Tibial nerve (tissue), 4 donors: ENCODE measurements at regions not wholly inside any gene's neighbourhood (a gene's known extent, or its start where the extent isn't known, plus 50 kb on each side); places are given as distances from the start of the nearest gene placed in this dataset.
"Not testable (repeated sequence)": the region's sequence is repeated elsewhere in the genome, so short reads cannot be mapped to it uniquely, and the experiment has no call there.

Source experiments
- DNase-seq, 2 donors: peaks; one replicate each; pipeline ENCODE4 v3.0.0-alpha.2; 2019; ENCODE audit warnings: low spot score in 2 of 2
- H3K27ac ChIP-seq, 4 donors: fragments of 200-600 bp; sonication (generic) in 3 of 4; one replicate each; pipeline ENCODE4 v1.5.1; 2017 to 2019; ENCODE audit warnings: mild to moderate bottlenecking in 1 of 4
- H3K27me3 ChIP-seq, 2 donors: fragments of 200-600 bp; sonication (generic) in 1 of 2; one replicate each; pipeline versions ENCODE4 v1.5.1 to v1.6.0; 2017 to 2019
- H3K36me3 ChIP-seq, 3 donors: fragments of 200-600 bp; sonication (generic); one replicate each; pipeline ENCODE4 v1.5.1; 2018 to 2019
- H3K4me1 ChIP-seq, 4 donors: fragments of 200-600 bp; sonication (generic) in 3 of 4; one replicate each; pipeline ENCODE4 v1.5.1; 2017 to 2019
- H3K4me3 ChIP-seq, 4 donors: fragments of 200-600 bp; sonication (generic) in 3 of 4; one replicate each; pipeline ENCODE4 v1.5.1; 2017 to 2019; ENCODE audit warnings: mild to moderate bottlenecking in 1 of 4, moderate library complexity in 1 of 4
- H3K9me3 ChIP-seq, 4 donors: fragments of 200-600 bp; sonication (generic) in 3 of 4; one replicate each; pipeline ENCODE4 v1.5.1; 2017 to 2019
- EP300 ChIP-seq, 2 donors: sonication (generic); formaldehyde crosslinking; IDR thresholded peaks; one replicate each; pipeline ENCODE4 v1.6.1; 2017; ENCODE audit warnings: antibody characterized with exemption in 2 of 2, mild to moderate bottlenecking in 1 of 2
- POLR2A ChIP-seq, 2 donors: fragments of 450-650 bp; IDR thresholded peaks; one replicate each; pipeline ENCODE4 v1.6.1; 2017; ENCODE audit warnings: antibody characterized with exemption in 2 of 2, mild to moderate bottlenecking in 2 of 2, moderate library complexity in 2 of 2
- WGBS, 2 donors: methylation state at CpG; one replicate each; pipeline ENCODE4 v1.1.5; 2018; 5-methylcytosine and 5-hydroxymethylcytosine counted together
- TF ChIP-seq, protein P1 (sequence below), 5 experiments: fragments of 200-600 bp in 3 of 5; fragments of 450-650 bp in 2 of 5; sonication (generic) in 3 of 5; IDR thresholded peaks; one replicate each; pipeline ENCODE4 v1.5.1; 2016 to 2019; ENCODE audit warnings: antibody characterized with exemption in 5 of 5, mild to moderate bottlenecking in 3 of 5, moderate library complexity in 2 of 5

DNA sequence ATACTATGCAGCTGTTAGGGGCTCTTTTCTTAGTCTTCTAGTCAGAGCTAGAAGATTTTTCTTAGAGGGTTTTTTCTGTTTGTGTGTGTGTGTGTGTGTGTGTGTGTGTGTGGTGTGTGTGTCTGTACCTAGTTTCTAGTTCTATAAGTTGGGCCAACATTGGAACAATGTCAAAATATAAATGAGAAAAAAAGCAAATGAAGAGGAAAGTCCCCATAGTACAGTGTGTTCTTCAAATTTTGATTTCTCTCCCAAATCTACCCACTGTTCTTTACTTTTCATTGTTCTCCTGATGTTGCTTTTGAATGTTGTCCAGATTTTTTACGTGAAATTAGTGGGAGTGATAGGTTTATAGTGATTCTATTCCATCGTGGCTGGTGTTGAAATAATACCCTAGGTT, 2153.4 kb upstream of the RAG2 start:
- no peaks in the 10 kb centered on the region for H3K27me3 ChIP-seq
- TF ChIP-seq EP300 (IDR thresholded peaks at IDR 0.05) (no peak), POLR2A (IDR thresholded peaks at IDR 0.05) (no peak)
- TF ChIP-seq, protein P1, sequence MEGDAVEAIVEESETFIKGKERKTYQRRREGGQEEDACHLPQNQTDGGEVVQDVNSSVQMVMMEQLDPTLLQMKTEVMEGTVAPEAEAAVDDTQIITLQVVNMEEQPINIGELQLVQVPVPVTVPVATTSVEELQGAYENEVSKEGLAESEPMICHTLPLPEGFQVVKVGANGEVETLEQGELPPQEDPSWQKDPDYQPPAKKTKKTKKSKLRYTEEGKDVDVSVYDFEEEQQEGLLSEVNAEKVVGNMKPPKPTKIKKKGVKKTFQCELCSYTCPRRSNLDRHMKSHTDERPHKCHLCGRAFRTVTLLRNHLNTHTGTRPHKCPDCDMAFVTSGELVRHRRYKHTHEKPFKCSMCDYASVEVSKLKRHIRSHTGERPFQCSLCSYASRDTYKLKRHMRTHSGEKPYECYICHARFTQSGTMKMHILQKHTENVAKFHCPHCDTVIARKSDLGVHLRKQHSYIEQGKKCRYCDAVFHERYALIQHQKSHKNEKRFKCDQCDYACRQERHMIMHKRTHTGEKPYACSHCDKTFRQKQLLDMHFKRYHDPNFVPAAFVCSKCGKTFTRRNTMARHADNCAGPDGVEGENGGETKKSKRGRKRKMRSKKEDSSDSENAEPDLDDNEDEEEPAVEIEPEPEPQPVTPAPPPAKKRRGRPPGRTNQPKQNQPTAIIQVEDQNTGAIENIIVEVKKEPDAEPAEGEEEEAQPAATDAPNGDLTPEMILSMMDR (IDR thresholded peaks at IDR 0.05): no peak
- no peak for DNase-seq
- no peaks in the 10 kb centered on the region for H3K36me3 ChIP-seq
- peaks cover 0 to 3% (median 0%) of the 10 kb centered on the region in 4 donors for H3K9me3 ChIP-seq
- no peak overlapping the region for H3K4me3 ChIP-seq
- H3K27ac ChIP-seq: no peak overlapping the region
- no peaks in the 10 kb centered on the region for H3K4me1 ChIP-seq
- 32 to 43% methylated on average over 2 of the region's 2 CpGs for WGBS, 2 donors

DNA sequence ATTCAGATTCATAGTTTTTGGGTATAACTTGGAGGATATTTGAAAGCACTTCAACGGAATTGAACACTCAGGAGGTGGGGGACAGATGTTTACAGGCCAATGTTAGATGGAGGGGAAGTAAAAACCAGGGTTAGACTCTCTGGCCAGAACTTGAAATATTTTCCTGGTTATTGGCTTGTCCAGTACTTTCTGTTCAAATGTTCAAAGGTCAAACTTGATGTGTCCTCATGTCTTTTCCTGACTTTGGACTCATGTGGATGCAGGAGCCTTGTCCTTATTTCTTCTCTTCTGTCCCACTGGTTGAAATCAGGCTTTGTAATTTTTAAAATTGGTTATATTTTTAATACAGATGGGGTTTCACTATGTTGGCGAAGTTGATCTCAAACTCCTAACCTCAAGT, 2148.5 kb upstream of the RAG2 start:
- not testable (repeated sequence) for H3K36me3 ChIP-seq, H3K4me1 ChIP-seq, H3K27me3 ChIP-seq, DNase-seq, H3K27ac ChIP-seq, H3K4me3 ChIP-seq, H3K9me3 ChIP-seq
- 84 to 88% methylated on average over 2 of the region's 2 CpGs for WGBS, 2 donors

DNA sequence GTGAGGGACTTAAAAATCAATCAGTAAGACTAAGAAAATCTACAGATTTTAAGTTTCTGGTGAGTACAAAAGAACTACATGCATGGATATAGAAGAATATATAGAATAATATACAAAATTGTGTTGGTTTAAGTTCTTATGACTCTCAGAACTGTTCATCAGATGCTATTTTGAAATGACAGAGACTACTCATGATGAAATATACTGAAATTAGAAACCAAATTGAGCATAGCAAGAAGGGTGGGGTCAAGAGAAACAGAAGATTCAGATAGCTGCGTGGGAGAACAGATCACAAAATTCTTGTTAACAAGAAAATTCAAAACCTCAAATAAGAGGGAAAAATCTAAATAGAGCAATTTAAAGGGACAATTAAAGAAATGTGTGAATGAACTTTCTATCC, 2125.3 kb upstream of the RAG2 start:
- Histone ChIP-seq H3K36me3 (no peaks in the 10 kb centered on the region), H3K27me3 (no peaks in the 10 kb centered on the region), H3K4me3 (no peak overlapping the region), H3K27ac (no peak overlapping the region), H3K4me1 (peaks cover 0 to 3% (median 0%) of the 10 kb centered on the region in 4 donors), H3K9me3 (peaks cover 0 to 3% (median 0%) of the 10 kb centered on the region in 4 donors)
- DNase-seq: no peak
- TF ChIP-seq, protein P1 (IDR thresholded peaks at IDR 0.05): no peak
- TF ChIP-seq POLR2A (IDR thresholded peaks at IDR 0.05): no peak
- no peak for TF ChIP-seq EP300 (IDR thresholded peaks at IDR 0.05)
- 64 to 67% methylated on average over 1 of the region's 1 CpG for WGBS, 2 donors

DNA sequence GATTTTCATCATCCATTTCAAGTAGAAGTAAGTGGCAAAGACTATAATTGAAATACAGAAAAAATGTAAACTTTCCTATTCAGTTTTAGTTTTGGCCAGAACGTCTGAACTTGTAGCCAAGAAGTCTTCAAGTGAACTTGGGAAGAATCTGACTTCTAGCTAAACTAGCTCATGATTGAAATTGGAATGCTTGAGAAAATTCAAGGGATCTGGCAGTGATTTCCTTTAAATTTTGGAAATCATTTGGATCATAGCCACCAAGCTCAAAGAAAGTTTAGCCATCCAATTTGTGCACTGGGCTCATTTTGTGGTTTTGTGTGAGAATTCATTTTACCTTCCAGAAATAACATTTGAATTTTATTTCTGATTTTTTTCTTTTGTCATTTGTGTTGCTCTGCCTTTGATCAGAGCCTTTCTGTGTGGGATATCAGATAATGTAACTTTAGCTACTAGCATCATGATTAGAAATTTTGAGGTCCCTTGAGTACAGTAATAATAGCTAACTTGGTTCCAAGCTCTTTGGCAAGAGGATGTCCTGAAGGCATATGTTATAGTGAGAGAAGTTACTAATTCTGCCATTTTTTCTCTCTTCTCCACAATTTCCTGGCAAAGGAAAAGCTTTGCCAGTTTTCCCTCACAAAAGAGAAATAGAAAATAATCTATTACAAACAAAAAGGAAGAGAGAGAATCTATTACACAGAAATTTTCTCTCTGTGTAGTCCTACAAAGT, 2123.7 kb upstream of the RAG2 start:
- Histone ChIP-seq H3K36me3 (no peaks in the 10 kb centered on the region), H3K4me1 (peaks cover 0 to 3% (median 0%) of the 10 kb centered on the region in 4 donors), H3K9me3 (peaks cover 0 to 3% (median 0%) of the 10 kb centered on the region in 4 donors), H3K27ac (no peak overlapping the region), H3K4me3 (no peak overlapping the region), H3K27me3 (no peaks in the 10 kb centered on the region)
- no peak for DNase-seq
- WGBS, 2 donors: 22 to 29% methylated on average over 1 of the region's 1 CpG
- TF ChIP-seq POLR2A (IDR thresholded peaks at IDR 0.05): no peak
- TF ChIP-seq, protein P1 (IDR thresholded peaks at IDR 0.05): no peak

DNA sequence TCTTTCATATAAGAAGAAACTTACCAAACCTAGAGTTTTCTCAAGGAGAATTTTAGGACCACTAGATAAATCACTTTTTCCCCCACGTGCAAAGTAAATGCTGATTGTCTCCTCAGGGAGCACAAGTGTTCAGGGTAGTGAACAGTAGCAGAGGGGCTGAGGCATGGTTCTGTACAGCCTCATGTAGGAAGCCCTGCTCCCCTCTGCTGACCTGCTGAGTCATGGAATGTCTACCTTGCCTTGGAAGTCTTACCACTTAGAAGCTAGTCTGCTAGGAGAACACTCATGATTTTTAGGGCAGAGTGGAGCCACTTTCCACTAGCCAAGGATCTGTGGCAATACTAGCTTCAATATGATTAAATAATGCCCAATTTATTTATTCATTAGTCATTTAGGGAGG, 2120.6 kb upstream of the RAG2 start:
- DNase-seq: no peak
- Histone ChIP-seq H3K36me3 (no peaks in the 10 kb centered on the region), H3K9me3 (no peaks in the 10 kb centered on the region), H3K4me3 (no peak overlapping the region), H3K4me1 (peaks cover 0 to 3% (median 0%) of the 10 kb centered on the region in 4 donors), H3K27ac (no peak overlapping the region), H3K27me3 (no peaks in the 10 kb centered on the region)
- TF ChIP-seq POLR2A (IDR thresholded peaks at IDR 0.05) (no peak), EP300 (IDR thresholded peaks at IDR 0.05) (no peak)
- TF ChIP-seq, protein P1 (IDR thresholded peaks at IDR 0.05): no peak
- 63 to 74% methylated on average over 1 of the region's 1 CpG for WGBS, 2 donors
